Type B pancreatic cell (in vitro differentiated cells): ENCODE measurements at regions not wholly inside any gene's neighbourhood (a gene's known extent, or its start where the extent isn't known, plus 50 kb on each side); places are given as distances from the start of the nearest gene placed in this dataset.

Source experiments
- DNase-seq: peaks from one replicate; pipeline ENCODE4 v3.0.0; 2021; ENCODE audit warnings: mixed read lengths; ENCODE audit not compliant: unreplicated experiment; ENCODE audit errors: extremely low spot score
- H3K27ac Mint-ChIP-seq: 2 replicates; pipeline ENCODE4 v1.8.0; 2021; ENCODE audit warnings: mild to moderate bottlenecking, mixed read lengths
- H3K27me3 Mint-ChIP-seq: 2 replicates; pipeline ENCODE4 v1.8.0; 2021; ENCODE audit warnings: mixed read lengths
- H3K36me3 Mint-ChIP-seq: 2 replicates; pipeline ENCODE4 v1.8.0; 2021; ENCODE audit warnings: mixed read lengths
- H3K4me1 Mint-ChIP-seq: one replicate; pipeline ENCODE4 v1.8.0; 2021; ENCODE audit warnings: mixed read lengths; ENCODE audit not compliant: unreplicated experiment
- H3K4me3 Mint-ChIP-seq: 2 replicates; pipeline ENCODE4 v1.8.0; 2021; ENCODE audit warnings: mild to moderate bottlenecking, mixed read lengths
- H3K9me3 Mint-ChIP-seq: 2 replicates; pipeline ENCODE4 v1.8.0; 2021; ENCODE audit warnings: mixed read lengths
- TF ChIP-seq, protein P1 (sequence below): fragments of 200-600 bp; sonication (generic); conservative IDR thresholded peaks from 2 replicates; pipeline ENCODE4 v1.5.0; 2021; ENCODE audit warnings: antibody characterized with exemption, mild to moderate bottlenecking

GRCh38 chr6:130743175-130743574 lies 84.0 kb upstream of the SMLR1 start:
- H3K27ac Mint-ChIP-seq: no peak overlapping the region
- TF ChIP-seq, protein P1, sequence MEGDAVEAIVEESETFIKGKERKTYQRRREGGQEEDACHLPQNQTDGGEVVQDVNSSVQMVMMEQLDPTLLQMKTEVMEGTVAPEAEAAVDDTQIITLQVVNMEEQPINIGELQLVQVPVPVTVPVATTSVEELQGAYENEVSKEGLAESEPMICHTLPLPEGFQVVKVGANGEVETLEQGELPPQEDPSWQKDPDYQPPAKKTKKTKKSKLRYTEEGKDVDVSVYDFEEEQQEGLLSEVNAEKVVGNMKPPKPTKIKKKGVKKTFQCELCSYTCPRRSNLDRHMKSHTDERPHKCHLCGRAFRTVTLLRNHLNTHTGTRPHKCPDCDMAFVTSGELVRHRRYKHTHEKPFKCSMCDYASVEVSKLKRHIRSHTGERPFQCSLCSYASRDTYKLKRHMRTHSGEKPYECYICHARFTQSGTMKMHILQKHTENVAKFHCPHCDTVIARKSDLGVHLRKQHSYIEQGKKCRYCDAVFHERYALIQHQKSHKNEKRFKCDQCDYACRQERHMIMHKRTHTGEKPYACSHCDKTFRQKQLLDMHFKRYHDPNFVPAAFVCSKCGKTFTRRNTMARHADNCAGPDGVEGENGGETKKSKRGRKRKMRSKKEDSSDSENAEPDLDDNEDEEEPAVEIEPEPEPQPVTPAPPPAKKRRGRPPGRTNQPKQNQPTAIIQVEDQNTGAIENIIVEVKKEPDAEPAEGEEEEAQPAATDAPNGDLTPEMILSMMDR: peak; percentile 57
- peaks cover 5% of the 10 kb centered on the region for H3K27me3 Mint-ChIP-seq
- H3K9me3 Mint-ChIP-seq: no peaks in the 10 kb centered on the region
- no peaks in the 10 kb centered on the region for H3K36me3 Mint-ChIP-seq
- H3K4me3 Mint-ChIP-seq: no peak overlapping the region
- no peak for DNase-seq
- peaks cover 27% of the 10 kb centered on the region for H3K4me1 Mint-ChIP-seq

- TF ChIP-seq, protein P1: no peak
- no peaks in the 10 kb centered on the region for H3K36me3 Mint-ChIP-seq
- no peak for DNase-seq
- H3K27me3 Mint-ChIP-seq: peaks cover 5% of the 10 kb centered on the region
- no peak overlapping the region for H3K4me3 Mint-ChIP-seq
- H3K4me1 Mint-ChIP-seq: peaks cover 27% of the 10 kb centered on the region
- no peaks in the 10 kb centered on the region for H3K9me3 Mint-ChIP-seq
- no peak overlapping the region for H3K27ac Mint-ChIP-seq
Observed at GRCh38 chr6:130744576-130745366, 82.4 kb upstream of the SMLR1 start.

- no peaks in the 10 kb centered on the region for H3K27me3 Mint-ChIP-seq
- H3K36me3 Mint-ChIP-seq: no peaks in the 10 kb centered on the region
- no peaks in the 10 kb centered on the region for H3K9me3 Mint-ChIP-seq
- H3K4me3 Mint-ChIP-seq: no peak overlapping the region
- TF ChIP-seq, protein P1: no peak
- DNase-seq: no peak
- H3K27ac Mint-ChIP-seq: no peak overlapping the region
- peaks cover 17% of the 10 kb centered on the region for H3K4me1 Mint-ChIP-seq
Observed at GRCh38 chr6:130748041-130748440, 79.2 kb upstream of the SMLR1 start.

GRCh38 chr6:130749402-130749801 lies 77.8 kb upstream of the SMLR1 start:
- H3K4me1 Mint-ChIP-seq: peaks cover 14% of the 10 kb centered on the region
- H3K27me3 Mint-ChIP-seq: no peaks in the 10 kb centered on the region
- no peaks in the 10 kb centered on the region for H3K9me3 Mint-ChIP-seq
- no peaks in the 10 kb centered on the region for H3K36me3 Mint-ChIP-seq
- H3K4me3 Mint-ChIP-seq: no peak overlapping the region
- no peak overlapping the region for H3K27ac Mint-ChIP-seq
- TF ChIP-seq, protein P1: no peak
- no peak for DNase-seq

DNA sequence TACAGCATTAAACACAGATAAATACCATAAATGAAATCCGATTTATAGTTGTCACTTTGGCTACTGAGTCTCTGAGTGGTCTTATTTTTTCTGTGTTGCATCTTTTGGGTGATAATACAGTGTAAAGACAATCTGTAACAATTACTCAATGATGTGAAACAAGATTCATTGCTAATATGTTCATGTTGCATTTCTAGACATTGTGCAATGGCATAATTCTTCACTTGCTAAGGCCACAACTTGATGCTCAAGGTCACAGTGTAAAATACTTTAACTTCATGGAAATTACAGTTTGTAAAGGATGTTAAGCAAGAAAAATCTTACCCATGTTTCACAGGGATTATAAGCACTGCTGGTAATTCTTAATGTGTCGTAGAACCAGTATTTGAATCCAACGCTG lies 74.9 kb upstream of the SMLR1 start:
- Mint-ChIP-seq H3K36me3 (no peaks in the 10 kb centered on the region), H3K4me3 (no peak overlapping the region), H3K9me3 (peaks cover 6% of the 10 kb centered on the region), H3K4me1 (peaks cover 4% of the 10 kb centered on the region), H3K27ac (no peak overlapping the region), H3K27me3 (no peaks in the 10 kb centered on the region)
- no peak for DNase-seq
- TF ChIP-seq, protein P1: no peak
